Uterus (tissue), 3 donors: ENCODE measurements at regions not wholly inside any gene's neighbourhood (a gene's known extent, or its start where the extent isn't known, plus 50 kb on each side); places are given as distances from the start of the nearest gene placed in this dataset.

ENCODE experiments used
- DNase-seq, 2 donors: peaks; one replicate each; pipeline ENCODE4 v3.0.0-alpha.2; 2019 to 2020
- H3K27ac ChIP-seq, 2 donors: fragments of 200-600 bp; sonication (generic); 1 replicate in 1 of 2; 2 replicates in 1 of 2; pipeline ENCODE4 v1.5.1; 2016 to 2018
- H3K27me3 ChIP-seq, 2 donors: fragments of 200-600 bp; sonication (generic); one replicate each; pipeline ENCODE4 v1.5.1; 2018 to 2019; ENCODE audit warnings: control low read depth in 1 of 2
- H3K36me3 ChIP-seq, 2 donors: fragments of 200-600 bp; sonication (generic); one replicate each; pipeline ENCODE4 v1.5.1; 2019; ENCODE audit warnings: control low read depth in 1 of 2
- H3K4me1 ChIP-seq, 2 donors: fragments of 200-600 bp; sonication (generic); one replicate each; pipeline ENCODE4 v1.5.1; 2018 to 2019; ENCODE audit warnings: control low read depth in 1 of 2
- H3K4me3 ChIP-seq, 2 donors: fragments of 200-600 bp; sonication (generic); 1 replicate in 1 of 2; 2 replicates in 1 of 2; pipeline ENCODE4 v1.5.1; 2018 to 2019; ENCODE audit warnings: mild to moderate bottlenecking in 1 of 2
- H3K9me3 ChIP-seq, 2 donors: fragments of 200-600 bp; sonication (generic); one replicate each; pipeline ENCODE4 v1.5.1; 2019; ENCODE audit warnings: control low read depth in 1 of 2
- POLR2A ChIP-seq, 2 donors: fragments of 450-650 bp; IDR thresholded peaks; one replicate each; pipeline ENCODE4 v1.6.1; 2016; ENCODE audit warnings: antibody characterized with exemption in 2 of 2, mild to moderate bottlenecking in 1 of 2, moderate library complexity in 1 of 2
- intact Hi-C: fragments of 100-400 bp; cut with DNase I; formaldehyde crosslinking; loops from one replicate; pipeline ENCODE4 v1.15.1; 2023; ENCODE audit warnings: low total_unique reads
- TF ChIP-seq, protein P1 (sequence below), 4 experiments: fragments of 200-600 bp in 2 of 4; fragments of 450-650 bp in 2 of 4; sonication (generic) in 2 of 4; IDR thresholded peaks; one replicate each; pipeline ENCODE4 v1.5.1; 2016 to 2019; ENCODE audit warnings: antibody characterized with exemption in 4 of 4, mild to moderate bottlenecking in 2 of 4, moderate library complexity in 1 of 4
- donor health status: DM: yes; HTN: yes; CAD: no.

DNA sequence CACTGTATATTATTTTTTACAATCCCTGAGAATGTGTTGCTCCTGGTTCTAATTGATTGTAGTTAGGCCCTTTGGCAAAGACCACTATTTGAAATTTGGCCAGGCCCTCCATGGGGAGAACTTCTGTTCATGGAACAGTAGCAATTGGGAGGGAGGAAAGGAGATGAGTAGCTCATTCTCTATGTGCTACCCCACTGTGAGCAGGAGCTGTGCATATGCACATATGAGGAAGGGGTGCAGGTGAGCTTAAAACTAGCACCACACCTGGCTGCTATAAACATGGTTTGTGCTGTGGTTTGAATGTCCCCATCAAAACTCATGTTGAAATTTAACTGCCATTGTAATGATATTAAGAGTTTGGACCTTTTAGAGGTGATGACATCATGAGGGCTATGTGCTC, 1483.2 kb downstream of the PCDH7 start:
- TF ChIP-seq, protein P1, sequence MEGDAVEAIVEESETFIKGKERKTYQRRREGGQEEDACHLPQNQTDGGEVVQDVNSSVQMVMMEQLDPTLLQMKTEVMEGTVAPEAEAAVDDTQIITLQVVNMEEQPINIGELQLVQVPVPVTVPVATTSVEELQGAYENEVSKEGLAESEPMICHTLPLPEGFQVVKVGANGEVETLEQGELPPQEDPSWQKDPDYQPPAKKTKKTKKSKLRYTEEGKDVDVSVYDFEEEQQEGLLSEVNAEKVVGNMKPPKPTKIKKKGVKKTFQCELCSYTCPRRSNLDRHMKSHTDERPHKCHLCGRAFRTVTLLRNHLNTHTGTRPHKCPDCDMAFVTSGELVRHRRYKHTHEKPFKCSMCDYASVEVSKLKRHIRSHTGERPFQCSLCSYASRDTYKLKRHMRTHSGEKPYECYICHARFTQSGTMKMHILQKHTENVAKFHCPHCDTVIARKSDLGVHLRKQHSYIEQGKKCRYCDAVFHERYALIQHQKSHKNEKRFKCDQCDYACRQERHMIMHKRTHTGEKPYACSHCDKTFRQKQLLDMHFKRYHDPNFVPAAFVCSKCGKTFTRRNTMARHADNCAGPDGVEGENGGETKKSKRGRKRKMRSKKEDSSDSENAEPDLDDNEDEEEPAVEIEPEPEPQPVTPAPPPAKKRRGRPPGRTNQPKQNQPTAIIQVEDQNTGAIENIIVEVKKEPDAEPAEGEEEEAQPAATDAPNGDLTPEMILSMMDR (IDR thresholded peaks at IDR 0.05) = no peak
- no peak for TF ChIP-seq POLR2A (IDR thresholded peaks at IDR 0.05)
- Histone ChIP-seq H3K4me1 (no peaks in the 10 kb centered on the region), H3K4me3 (no peak overlapping the region), H3K36me3 (no peaks in the 10 kb centered on the region), H3K9me3 (no peaks in the 10 kb centered on the region), H3K27ac (no peak overlapping the region), H3K27me3 (no peaks in the 10 kb centered on the region)
- intact Hi-C loops = no loop called here
- no peak for DNase-seq

GRCh38 chr4:32206756-32207155, 1486.6 kb downstream of the PCDH7 start:
- Histone ChIP-seq H3K4me3 (no peak overlapping the region), H3K36me3 (no peaks in the 10 kb centered on the region), H3K27ac (no peak overlapping the region), H3K9me3 (no peaks in the 10 kb centered on the region), H3K4me1 (no peaks in the 10 kb centered on the region), H3K27me3 (no peaks in the 10 kb centered on the region)
- TF ChIP-seq POLR2A (IDR thresholded peaks at IDR 0.05) = no peak
- TF ChIP-seq, protein P1 (IDR thresholded peaks at IDR 0.05) = no peak
- no peak for DNase-seq
- intact Hi-C loops = no loop called here

DNA sequence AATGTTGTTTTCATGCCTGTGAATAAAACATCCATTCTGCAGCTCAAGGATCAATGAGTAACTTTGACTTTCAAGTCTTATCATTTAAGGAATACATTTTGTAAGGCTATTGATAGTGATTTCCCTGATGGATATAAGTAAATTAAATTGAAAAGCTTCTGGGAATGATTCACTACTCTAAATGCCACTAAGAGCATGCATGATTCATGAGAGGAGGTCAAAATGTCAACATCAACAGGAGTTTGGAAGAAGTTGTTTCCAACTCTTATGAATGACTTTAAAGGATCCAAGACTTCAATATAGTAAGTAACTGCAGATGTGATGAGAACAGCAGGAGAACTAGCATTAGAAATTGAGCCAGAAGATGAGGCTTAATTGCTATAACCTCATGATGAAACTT, 1487.3 kb downstream of the PCDH7 start:
- intact Hi-C loops = no loop called here
- H3K36me3 ChIP-seq = no peaks in the 10 kb centered on the region

GRCh38 chr4:32215277-32215676, 1495.1 kb downstream of the PCDH7 start:
- Histone ChIP-seq H3K36me3 (no peaks in the 10 kb centered on the region), H3K27me3 (no peaks in the 10 kb centered on the region), H3K4me3 (no peak overlapping the region), H3K27ac (no peak overlapping the region), H3K4me1 (no peaks in the 10 kb centered on the region), H3K9me3 (no peaks in the 10 kb centered on the region)
- TF ChIP-seq, protein P1 (IDR thresholded peaks at IDR 0.05) = no peak
- TF ChIP-seq POLR2A (IDR thresholded peaks at IDR 0.05) = no peak
- intact Hi-C loops = no loop called here
- no peak for DNase-seq

More for the DNA sequence above, 1487.3 kb downstream of the PCDH7 start:
- H3K4me1 ChIP-seq = no peaks in the 10 kb centered on the region
- no peaks in the 10 kb centered on the region for H3K27me3 ChIP-seq
- no peaks in the 10 kb centered on the region for H3K9me3 ChIP-seq
- no peak for DNase-seq
- no peak for TF ChIP-seq POLR2A (IDR thresholded peaks at IDR 0.05)
- TF ChIP-seq, protein P1 (IDR thresholded peaks at IDR 0.05) = no peak
- no peak overlapping the region for H3K27ac ChIP-seq
- H3K4me3 ChIP-seq = no peak overlapping the region

- TF ChIP-seq, protein P1 (IDR thresholded peaks at IDR 0.05) = no peak
- no peak for TF ChIP-seq POLR2A (IDR thresholded peaks at IDR 0.05)
- no peaks in the 10 kb centered on the region for H3K36me3 ChIP-seq
- H3K27me3 ChIP-seq = no peaks in the 10 kb centered on the region
- intact Hi-C loops = no loop called here
- H3K4me3 ChIP-seq = no peak overlapping the region
- no peaks in the 10 kb centered on the region for H3K9me3 ChIP-seq
- no peak for DNase-seq
- H3K4me1 ChIP-seq = no peaks in the 10 kb centered on the region
- H3K27ac ChIP-seq = no peak overlapping the region
Observed at GRCh38 chr4:32216502-32216901, 1496.3 kb downstream of the PCDH7 start.
